Brain microvascular endothelial cell (primary cell): ENCODE measurements at regions not wholly inside any gene's neighbourhood (a gene's known extent, or its start where the extent isn't known, plus 50 kb on each side); places are given as distances from the start of the nearest gene placed in this dataset.
A peak's percentile ranks its signal among the peaks of the same experiment; 100 is the strongest.
"Not testable (repeated sequence)": the region's sequence is repeated elsewhere in the genome, so short reads cannot be mapped to it uniquely, and the experiment has no call there.

Experiments
- DNase-seq: peaks from one replicate; pipeline ENCODE4 v3.0.0-alpha.2; 2020
- H3K27ac ChIP-seq: fragments of 250-450 bp; sonication (Bioruptor Pico); 2 replicates; pipeline ENCODE4 v1.5.1; 2020; ENCODE audit warnings: mild to moderate bottlenecking, moderate library complexity
- H3K27me3 ChIP-seq: fragments of 250-450 bp; sonication (Bioruptor Pico); replicated peaks from 2 replicates; pipeline ENCODE4 v1.5.1; 2020; ENCODE audit warnings: mild to moderate bottlenecking
- H3K36me3 ChIP-seq: fragments of 250-450 bp; sonication (Bioruptor Pico); replicated peaks from 2 replicates; pipeline ENCODE4 v1.5.1; 2020; ENCODE audit warnings: mild to moderate bottlenecking
- H3K4me3 ChIP-seq: 2 replicates; pipeline ENCODE4 v1.5.1; 2011; ENCODE audit warnings: low read depth, mild to moderate bottlenecking, control low read depth, low read length, moderate library complexity
- CTCF ChIP-seq: IDR thresholded peaks from 2 replicates; pipeline ENCODE4 v1.5.1; 2011; ENCODE audit warnings: low read depth, mild to moderate bottlenecking, moderate library complexity, low read length, control low read depth, inconsistent platforms; ENCODE audit errors: missing control alignments
- in situ Hi-C: cut with HindIII; loops from 2 replicates; pipeline ENCODE4 v1.10.0; 2017; ENCODE audit warnings: low sequenced_read_pairs, low pct_ligation_motif_present

- TF ChIP-seq CTCF: no peak
- Histone ChIP-seq H3K4me3 (no peak overlapping the region), H3K27ac (no peak overlapping the region), H3K27me3 (peaks cover 3% of the 10 kb centered on the region), H3K36me3 (no peaks in the 10 kb centered on the region)
- in situ Hi-C loops: loop anchor here (25.0 kb wide), 2 partner anchors 242 to 542 kb away; partner anchors contain the start of gene CRYGS
- DNase-seq: peak; percentile 68
Observed at GRCh38 chr3:185995352-185995751, 57.5 kb upstream of the TRA2B start.

GRCh38 chr3:185992831-185993374 is 55.1 kb upstream of the TRA2B start:
- no peak overlapping the region for H3K4me3 ChIP-seq
- no peak for TF ChIP-seq CTCF
- no peaks in the 10 kb centered on the region for H3K36me3 ChIP-seq
- DNase-seq: peak; percentile 41
- H3K27ac ChIP-seq: no peak overlapping the region
- in situ Hi-C loops: loop anchor here (25.0 kb wide), 2 partner anchors 244 to 544 kb away; partner anchors contain the start of gene CRYGS
- peaks cover 3% of the 10 kb centered on the region for H3K27me3 ChIP-seq

- H3K27me3 ChIP-seq, H3K27ac ChIP-seq: not testable (repeated sequence)
- in situ Hi-C loops: loop anchor here (25.0 kb wide), 2 partner anchors 246 to 546 kb away; partner anchors contain the start of gene CRYGS
Observed at GRCh38 chr3:185990995-185991394, 53.2 kb upstream of the TRA2B start.

GRCh38 chr3:185989511-185989910 is 51.7 kb upstream of the TRA2B start:
- Histone ChIP-seq H3K36me3 (no peaks in the 10 kb centered on the region), H3K27ac (no peak overlapping the region), H3K27me3 (peaks cover 3% of the 10 kb centered on the region), H3K4me3 (no peak overlapping the region)
- no peak for TF ChIP-seq CTCF
- no peak for DNase-seq
- in situ Hi-C loops: loop anchor here (25.0 kb wide), 2 partner anchors 248 to 548 kb away; partner anchors contain the start of gene CRYGS

More at GRCh38 chr3:185990995-185991394, 53.2 kb upstream of the TRA2B start:
- H3K36me3 ChIP-seq, DNase-seq, H3K4me3 ChIP-seq: not testable (repeated sequence)

- H3K4me3 ChIP-seq: no peak overlapping the region
- DNase-seq: no peak
- in situ Hi-C loops: loop anchor here (25.0 kb wide), 2 partner anchors 249 to 549 kb away; partner anchors contain the start of gene CRYGS
Observed at GRCh38 chr3:185988816-185989175, 51.0 kb upstream of the TRA2B start.

More at GRCh38 chr3:185988816-185989175, 51.0 kb upstream of the TRA2B start:
- Histone ChIP-seq H3K36me3 (no peaks in the 10 kb centered on the region), H3K27me3 (peaks cover 3% of the 10 kb centered on the region), H3K27ac (no peak overlapping the region)
- no peak for TF ChIP-seq CTCF
